Umbilical cord (tissue), 1 donor: ENCODE measurements at regions not wholly inside any gene's neighbourhood (a gene's known extent, or its start where the extent isn't known, plus 50 kb on each side); places are given as distances from the start of the nearest gene placed in this dataset.
A peak's percentile ranks its signal among the peaks of the same experiment; 100 is the strongest.
"Not testable (repeated sequence)": the region's sequence is repeated elsewhere in the genome, so short reads cannot be mapped to it uniquely, and the experiment has no call there.

ENCODE experiments used
- DNase-seq: peaks from one replicate; pipeline ENCODE4 v3.0.0-alpha.2; 2015; ENCODE audit warnings: low spot score

DNA sequence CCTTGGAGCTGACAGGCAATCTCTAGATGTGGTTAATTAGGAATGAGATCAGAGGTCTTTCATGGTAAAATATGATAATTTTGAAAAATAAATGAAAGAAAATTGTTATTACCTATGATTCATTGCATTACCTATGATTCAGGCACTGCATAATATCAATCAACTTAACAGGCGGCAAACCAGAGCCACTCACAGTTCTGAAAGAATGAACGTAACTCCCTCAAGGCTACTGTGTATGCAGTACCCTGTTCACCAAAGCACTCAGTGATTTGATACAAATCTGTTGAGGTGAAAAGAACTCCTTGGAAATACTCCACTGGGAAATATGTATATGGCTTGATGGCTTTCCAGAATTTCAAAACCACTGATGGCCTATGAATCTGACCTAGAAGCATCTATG is 398.9 kb downstream of the ACTL7B start:
- no peak for DNase-seq

DNA sequence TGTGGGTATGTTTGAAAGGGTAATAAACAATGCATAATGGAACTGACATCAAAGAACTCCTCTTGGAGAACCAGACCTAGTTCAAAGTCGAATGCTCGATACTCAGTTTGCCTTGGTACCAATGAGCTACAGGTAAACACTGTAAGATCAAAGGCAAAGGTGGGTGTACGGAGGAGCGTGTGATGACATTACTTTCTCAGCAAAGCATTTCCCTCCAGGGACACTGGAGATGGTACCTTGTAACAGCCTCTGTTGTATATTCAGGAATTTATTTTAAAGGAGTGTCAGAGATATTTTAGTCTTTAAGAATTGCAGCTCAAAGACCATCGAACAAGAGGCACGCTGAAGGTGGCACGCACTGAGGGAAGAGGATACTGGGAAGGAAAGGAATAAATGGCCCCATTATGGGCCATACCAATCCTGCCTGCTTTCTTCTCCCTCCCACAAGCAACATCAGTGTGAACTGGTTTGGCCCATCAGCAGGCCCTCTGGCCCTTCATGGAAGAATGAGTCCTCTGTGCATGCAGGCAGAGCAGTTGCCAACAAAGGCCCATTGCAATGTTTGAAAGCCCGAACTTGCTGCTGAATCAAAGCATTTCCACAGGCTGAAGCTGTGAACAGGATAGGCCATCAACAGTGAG is 410.2 kb downstream of the ACTL7B start:
- DNase-seq: no peak

DNA sequence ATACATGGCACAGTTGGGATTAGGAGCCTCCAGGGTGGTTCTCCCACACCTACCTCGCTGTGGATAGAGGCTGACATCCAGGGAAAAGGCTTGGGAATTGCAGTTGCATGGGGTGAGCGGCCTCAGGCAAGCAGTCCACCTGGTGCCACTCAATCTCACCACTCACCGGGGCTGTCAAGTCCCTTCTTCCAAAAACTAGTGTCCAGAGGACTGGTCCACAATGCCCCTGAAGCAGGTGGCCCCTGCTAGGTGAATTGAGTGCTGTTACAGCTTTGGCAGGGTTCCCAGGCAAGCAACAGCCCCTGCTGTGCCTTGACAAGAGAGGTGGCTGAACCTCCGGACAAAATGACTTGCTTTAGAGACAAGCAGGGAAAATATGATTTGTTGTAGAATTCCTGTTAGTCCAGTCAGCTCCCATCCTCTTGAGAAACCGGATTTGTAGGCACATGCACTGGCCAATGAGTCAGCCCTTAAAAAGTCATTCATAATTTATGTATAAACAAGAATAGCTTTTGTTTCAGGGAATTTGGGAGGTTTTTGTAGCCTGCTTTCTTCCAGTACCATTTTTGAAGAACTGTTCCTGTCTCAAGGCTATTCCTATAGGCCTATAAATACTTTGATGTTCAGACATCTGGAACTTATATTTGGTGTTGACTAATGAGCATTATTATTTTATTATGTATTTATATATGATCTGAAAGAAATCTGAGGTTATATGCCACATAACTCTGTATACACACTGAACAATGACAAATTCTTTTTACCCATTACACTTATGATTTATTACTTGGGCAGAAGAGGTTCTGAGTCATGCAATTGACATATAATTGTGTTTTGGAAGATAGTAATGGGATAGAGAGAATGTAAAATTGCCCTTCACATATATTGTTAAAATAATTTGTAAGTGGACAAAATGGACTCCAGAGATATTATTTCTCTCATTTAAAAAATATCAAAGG is 411.1 kb downstream of the ACTL7B start:
- DNase-seq: peak; percentile 81

DNA sequence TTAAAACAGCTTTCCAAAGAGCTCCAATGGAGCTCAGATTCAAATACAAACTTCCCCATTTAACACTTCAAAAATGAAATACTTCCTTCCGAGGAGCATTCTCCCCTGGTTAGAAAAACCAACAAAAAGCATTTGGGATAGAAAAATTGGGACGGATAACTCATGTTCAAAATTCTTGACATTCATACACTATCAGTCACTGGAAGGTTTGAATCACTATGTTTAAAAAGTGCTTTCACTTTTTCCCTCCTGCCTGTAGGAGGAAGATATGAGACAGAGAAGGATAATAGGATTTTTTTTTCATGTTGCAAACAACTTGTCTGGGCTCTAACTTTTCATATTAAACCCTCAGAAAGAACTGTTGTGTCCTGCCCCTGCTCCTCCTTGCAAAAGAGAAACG is 412.0 kb downstream of the ACTL7B start:
- peak; percentile 53 for DNase-seq

DNA sequence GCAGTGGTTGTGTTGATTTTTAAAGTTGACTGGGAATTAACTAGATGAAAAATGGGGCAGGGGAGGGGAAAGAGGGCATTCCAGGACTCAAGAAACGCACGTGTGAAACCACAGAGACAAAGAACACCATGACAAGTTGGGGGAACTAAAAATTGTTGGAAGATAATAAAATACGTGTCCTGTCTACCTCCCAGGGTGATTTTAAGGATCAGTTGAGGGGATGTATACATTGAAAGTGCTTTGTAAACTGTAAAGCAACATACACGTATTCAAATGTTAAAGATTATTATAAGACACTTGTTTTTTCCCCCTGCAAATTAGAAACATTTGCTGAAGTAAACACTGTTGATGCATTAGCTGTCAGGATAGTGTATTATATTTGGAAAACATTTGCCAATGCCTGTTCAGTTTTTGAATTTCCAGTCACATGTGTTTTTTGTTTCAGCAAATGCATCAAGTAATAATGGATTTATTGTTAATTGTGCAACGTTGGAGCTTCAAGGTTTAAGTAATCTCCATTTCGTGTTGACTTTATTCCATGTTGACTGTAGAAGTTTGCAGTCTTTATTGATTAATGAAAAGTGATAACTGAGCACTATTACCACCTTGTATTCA is 412.7 kb downstream of the ACTL7B start:
- DNase-seq: no peak

DNA sequence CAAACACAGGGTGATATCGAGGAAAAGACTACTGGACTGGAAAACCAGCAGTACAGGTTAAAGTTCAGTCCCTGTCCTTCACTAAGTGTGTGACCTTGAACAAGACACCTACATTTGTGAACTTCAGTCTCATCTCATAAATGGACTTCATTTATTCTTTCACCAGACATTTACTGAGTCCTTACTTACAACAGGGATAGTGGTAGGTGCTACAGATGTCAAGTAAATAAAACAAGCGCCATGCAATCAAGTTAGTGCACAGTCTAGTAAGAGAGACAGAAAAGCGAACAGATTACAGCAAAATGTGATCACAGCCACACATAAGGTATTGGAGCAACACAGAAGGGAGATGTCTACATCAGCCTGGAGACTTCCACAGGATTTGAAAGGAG is 413.2 kb downstream of the ACTL7B start:
- DNase-seq: no peak

DNA sequence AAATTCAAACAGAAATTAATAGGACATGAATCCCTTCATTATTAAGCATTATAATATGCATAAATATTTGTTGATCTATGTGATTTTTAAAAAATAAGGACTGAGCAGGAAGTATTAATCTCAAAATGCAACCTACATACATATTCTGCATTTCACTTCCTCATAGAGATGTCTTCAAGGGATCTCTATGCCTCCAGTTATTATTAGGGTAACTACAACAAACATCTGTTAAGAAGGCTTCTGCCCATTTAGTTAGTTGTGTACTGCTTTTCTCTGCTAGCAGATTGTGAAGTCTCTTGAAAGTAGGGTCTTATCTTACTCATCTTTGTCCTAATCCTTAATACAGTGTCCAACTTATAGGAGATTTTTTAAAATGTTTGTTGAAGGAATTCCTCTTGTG is 414.1 kb downstream of the ACTL7B start:
- DNase-seq: peak; percentile 12

DNA sequence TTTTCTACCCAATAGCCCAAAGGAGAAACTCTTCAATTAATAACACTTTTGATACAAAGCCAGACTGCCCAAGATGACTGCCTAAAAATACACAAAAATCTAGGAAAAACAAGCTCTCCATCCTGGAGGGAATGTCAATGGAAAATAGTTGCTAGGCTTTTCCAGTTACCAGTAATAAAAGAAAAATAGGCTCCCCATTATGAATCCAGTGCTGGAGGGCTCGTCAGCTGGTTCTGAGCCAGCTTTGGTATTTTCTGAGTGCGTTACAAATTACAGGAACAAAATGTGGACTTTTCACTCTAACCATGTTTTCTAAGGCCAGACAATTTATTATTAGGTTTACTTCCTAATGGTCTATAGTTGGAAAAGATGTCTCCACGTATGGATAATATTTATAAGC is 414.5 kb downstream of the ACTL7B start:
- DNase-seq: no peak

DNA sequence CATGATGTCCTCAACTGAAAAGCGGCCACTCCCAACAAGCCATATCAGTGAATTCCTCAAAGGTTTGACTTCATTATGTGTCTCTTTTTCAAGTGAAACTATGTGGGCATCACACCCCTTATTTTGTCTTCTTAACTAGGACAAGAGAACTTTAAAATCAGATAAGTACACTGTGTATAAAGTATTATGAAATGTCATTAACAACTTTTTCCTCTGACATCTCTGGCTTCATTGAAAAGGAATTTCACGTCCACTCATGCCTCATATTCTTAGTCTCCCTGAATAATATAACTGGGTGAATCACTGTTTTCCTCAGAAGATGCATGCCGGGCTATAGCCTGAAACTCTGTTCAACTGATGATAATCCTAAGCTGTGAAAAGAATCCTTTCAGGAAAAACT is 415.8 kb downstream of the ACTL7B start:
- peak; percentile 69 for DNase-seq

DNA sequence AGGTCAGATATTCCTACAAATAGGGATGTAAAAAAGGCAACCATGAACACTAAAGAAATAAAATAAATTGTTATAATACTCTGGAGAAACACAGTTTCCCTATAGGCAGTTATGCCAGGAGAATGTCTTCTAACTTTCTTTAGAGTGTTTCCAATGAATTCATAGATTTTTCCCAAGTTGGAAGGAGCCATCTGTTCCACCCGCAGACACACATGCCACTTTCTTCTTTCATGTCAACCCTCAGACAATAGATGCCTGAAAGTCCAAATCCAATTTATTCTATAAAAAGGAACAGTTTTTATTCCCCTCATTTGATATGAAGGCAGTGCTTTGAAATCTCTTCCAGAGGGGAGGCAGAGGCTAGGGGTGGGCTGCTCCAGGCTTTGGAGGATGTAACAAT is 418.1 kb downstream of the ACTL7B start:
- DNase-seq: no peak

DNA sequence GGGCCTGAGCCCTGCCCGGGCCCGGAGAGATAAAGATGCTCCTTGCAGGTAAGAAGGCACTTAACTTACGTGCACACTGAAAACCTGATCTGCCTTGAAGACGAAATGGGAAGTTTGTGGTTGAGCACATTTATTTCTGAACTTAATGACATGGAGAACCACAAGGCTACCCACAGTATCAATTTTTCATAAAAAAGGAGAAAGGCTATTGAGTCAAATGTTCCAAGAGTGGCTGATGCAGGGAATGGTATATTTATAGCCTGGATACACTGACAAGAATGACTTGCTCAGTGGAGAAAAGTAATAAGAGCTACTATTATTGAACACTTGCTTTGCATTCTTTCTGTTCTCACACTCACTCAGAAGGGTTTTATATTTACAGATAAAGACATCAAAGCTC is 419.3 kb downstream of the ACTL7B start:
- no peak for DNase-seq

DNA sequence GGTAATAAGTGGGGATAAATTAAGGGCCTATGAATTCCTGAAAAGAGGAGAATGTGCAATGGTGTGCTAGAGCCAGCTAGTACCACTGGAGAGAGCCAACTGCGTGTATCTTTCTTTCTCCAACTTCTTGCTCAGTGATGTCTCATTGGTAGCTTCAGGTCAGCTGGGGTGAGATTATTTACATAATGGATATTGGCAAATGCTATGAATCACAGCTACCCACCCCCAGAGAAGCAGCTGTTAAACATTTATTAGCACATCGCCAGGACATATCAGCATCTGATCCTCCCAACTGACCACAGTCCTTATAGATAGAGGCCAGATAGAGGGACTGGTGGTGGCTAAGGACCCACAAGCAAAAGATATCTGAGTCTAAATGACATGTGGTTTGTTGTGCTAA is 421.3 kb downstream of the ACTL7B start:
- DNase-seq: no peak

DNA sequence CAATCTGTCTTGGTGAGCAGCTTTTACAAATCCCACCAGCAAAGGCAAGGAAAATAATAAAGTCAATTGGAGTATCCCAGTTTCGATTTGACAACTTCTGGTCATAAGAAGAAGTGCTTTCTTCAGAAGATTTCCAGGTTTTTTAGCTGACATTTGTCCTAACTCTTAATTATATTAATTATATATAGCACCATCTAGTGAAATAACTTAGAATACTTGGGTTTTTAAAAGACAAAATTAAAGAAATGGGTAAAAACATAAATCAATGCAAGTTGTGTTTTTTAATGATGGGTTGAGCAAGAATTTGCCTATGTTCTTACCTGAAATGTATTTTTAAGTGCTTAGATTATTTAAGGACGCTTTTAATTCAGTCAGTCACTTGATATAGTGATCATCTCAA is 421.8 kb downstream of the ACTL7B start:
- no peak for DNase-seq

DNA sequence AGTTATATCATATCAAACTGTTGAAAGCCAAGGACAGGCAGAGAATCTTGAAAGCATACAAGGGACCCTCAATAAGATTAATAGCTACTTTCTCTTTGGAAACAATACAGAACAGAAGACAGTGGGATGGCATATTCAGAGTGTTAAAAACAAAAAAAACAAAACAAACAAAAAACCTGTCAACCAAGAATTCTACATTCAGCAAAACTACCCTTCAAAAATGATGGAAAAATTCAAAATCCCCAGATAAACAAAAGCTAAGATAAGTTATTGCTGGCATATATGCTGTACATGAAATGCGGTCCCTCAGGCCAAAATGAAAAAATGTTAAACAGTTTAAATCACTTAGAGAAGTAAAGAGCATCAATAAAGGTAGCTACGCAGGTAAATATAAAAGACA is 425.1 kb downstream of the ACTL7B start:
- no peak for DNase-seq

DNA sequence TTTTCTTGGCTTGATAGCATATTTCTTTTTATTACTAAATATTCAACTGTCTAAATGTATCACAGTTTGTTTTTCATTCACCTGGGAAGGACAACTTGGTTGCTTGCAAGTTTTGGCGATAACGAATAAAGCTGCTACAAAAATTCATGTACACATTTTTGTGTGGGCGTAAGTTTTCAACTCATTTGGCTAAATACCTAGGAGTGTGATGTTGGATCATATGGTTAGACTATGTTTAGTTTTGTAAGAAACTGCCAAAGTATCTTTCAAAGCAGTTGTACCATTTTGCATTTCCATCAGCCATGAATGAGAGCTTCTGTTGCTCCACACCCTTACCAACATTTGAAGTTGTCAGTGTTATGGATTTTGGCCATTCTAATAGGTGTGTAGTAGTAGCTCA is 428.0 kb downstream of the ACTL7B start:
- no peak for DNase-seq

DNA sequence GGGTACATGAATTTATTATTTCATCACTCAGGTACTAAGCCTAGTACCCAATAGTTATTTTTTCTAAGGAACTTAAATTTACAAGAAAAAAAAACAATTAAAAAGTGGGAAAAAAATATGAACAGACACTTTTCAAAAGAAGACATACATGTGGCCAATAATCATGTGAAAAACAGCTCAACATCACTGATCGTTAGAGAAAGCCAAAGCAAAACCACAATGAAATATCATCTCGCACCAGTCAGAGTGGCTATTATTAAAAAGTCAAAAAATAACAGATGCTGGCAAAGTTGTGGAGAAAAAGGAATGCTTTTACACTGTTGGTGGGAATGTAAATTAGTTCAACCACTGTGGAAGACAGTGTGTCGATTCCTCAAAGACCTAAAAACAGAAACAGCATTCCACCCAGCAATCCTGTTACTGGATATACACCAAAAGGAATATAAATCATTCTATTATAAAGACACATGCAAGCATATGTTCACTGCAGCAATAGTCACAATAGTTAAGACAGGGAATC is 429.3 kb downstream of the ACTL7B start:
- not testable (repeated sequence) for DNase-seq

DNA sequence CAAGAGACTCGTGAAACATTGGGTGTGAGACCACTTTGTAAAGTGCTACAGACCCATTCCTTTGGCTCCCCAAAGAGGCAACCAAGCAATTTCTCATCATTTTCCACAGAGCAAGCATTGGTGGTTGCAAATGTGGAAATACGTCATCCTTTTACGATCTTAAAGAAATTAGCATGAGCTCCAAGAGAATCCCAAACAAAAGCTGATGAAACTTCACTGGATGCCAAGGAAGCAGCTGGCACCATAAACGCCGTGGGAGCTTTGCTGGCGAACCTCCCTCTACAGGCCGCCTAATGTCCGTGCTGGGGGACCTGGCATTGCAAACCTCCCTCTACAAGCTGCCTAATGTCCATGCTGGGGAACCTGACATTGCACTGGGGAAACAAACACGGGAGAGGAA is 432.4 kb downstream of the ACTL7B start:
- no peak for DNase-seq

DNA sequence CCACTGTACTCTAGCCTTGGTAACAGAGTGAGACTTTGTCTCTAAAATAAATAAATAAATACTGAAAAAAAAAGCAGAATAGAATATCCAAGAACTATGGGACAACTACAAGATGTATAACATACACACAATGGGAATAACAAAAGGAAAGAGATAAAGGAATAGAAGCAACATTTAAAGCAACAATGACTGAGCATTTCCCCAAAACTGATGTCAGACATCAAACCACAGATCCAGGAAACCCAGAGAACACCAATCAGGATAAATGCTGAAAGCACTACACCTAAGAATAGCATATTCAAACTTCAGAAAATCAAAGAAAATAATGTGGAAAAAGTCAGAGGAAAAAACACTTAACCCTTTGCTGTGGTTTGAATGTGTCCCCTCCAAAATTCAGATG is 436.4 kb downstream of the ACTL7B start:
- DNase-seq: no peak

DNA sequence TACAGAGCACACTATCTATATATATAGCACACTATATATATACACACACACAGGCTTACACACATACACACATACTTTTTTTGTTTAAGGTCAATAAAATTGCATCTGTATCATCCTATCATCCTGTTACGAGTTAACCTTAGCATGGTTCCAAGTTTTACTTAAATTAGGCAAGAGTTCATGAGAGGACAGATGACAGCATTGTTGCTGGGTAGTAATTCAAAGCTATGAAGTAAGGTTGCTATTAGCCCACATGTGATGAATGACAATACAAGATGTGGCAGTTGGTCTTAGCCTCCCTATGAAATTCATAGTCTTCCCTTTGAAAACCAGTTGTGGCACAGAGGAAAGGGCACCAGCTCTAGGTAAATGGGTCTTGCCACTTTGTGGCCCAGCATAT is 438.1 kb downstream of the ACTL7B start:
- DNase-seq: no peak

DNA sequence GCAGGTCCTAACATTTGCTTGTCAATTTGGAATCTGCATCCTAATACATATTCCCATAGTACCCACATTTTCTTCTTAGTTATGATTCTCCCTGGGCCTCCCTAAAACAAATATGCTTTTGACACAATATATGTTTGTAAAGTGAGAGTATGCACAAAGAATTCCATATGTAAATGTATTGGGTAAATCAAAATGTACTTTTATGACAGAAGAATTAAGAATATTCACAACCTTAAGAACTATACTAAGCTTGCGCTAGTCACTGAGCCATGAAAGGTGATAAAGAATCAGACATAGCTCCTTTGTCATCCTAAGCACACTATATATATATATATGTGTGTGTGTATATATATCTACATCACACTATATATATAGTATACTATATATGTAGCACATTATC is 438.5 kb downstream of the ACTL7B start:
- DNase-seq: no peak

DNA sequence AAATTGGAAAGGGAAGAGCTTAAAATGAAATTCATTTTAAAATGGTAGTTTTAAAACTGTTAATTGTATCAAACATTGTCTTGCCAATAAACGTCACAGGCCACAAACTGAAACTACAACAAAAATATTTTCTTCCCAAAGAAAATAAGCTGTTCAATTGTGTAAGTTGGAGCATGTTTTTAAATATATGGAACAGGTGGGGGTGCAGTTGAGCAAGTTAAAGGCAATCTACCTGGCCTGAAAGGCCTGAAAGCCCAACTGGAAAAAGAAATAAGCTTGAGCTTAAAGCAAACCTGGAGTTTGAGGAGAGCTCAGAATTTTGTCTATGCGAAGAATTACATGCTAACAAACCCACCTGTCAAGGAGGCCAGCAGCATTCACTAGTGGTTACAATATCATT is 439.5 kb downstream of the ACTL7B start:
- DNase-seq: no peak

DNA sequence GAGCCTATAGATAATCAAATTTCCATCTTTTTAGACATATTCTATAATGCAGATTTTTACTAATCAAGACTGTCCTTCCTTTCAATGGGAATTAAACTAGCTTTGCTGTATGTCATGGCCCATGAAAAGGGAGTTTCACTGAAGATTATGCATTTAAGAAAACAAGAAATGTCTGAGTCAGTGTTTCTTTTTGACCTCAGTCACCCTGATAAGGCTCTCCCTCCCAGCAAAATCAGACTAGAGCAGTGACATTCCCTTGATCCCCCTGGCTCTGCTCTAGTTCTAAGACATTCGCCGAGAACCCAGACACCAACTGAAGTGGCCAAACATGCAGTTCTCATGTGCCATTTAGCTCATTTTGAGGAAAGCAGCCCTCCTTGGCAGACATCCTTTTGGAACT is 442.0 kb downstream of the ACTL7B start:
- DNase-seq: peak; percentile 95

DNA sequence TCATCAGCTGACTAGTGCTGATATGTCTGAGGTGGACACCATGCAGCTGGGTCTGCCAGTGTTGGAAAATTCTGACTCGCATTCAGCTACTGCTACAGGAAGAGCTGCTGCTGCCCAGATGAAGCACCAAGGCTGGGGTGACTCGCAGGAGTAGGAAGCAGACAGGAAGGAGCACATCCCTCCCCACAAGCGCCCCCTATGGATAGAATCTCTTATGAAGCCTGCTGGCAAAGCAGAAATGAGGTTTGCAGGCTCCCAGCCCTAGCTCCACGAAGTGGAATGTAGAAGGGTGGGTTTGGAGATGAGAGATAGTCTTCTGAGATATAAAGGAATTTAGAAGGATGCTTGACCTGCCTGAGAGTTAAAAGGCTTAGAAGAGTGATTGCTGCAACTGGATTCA is 443.0 kb downstream of the ACTL7B start:
- peak; percentile 29 for DNase-seq
